NCI-H146 treated with DMSO at 0.1 percent for 48 hours (cell line): ENCODE measurements at regions not wholly inside any gene's neighbourhood (a gene's known extent, or its start where the extent isn't known, plus 50 kb on each side); places are given as distances from the start of the nearest gene placed in this dataset.

ENCODE experiments used
- DNase-seq: peaks from one replicate; lab custom pipeline; 2025; ENCODE audit not compliant: unreplicated experiment; lab: John Stamatoyannopoulos, UW

- no peak for DNase-seq
Observed at GRCh38 chr22:44616882-44617655, 84.9 kb upstream of the PRR5 start.

GRCh38 chr22:44616461-44616860 is 85.5 kb upstream of the PRR5 start:
- DNase-seq, result no peak

- no peak for DNase-seq
Observed at GRCh38 chr22:44615602-44616180, 86.3 kb upstream of the PRR5 start.

GRCh38 chr22:44615146-44615545 is 86.9 kb upstream of the PRR5 start:
- no peak for DNase-seq

- DNase-seq, result no peak
Observed at GRCh38 chr22:44613196-44613595, 88.8 kb upstream of the PRR5 start.

- no peak for DNase-seq
Observed at GRCh38 chr22:44611880-44612496, 90.0 kb upstream of the PRR5 start.

- DNase-seq, result no peak
Observed at GRCh38 chr22:44610071-44610470, 91.9 kb upstream of the PRR5 start.

- no peak for DNase-seq
Observed at GRCh38 chr22:44609400-44609988, 92.5 kb upstream of the PRR5 start.

GRCh38 chr22:44608597-44609399 is 93.2 kb upstream of the PRR5 start:
- no peak for DNase-seq

- no peak for DNase-seq
Observed at GRCh38 chr22:44606126-44606525, 95.9 kb upstream of the PRR5 start.

- DNase-seq, result no peak
Observed at GRCh38 chr22:44605486-44605885, 96.5 kb upstream of the PRR5 start.

GRCh38 chr22:44604991-44605390 is 97.0 kb upstream of the PRR5 start:
- no peak for DNase-seq

GRCh38 chr22:44604455-44604854 is 97.5 kb upstream of the PRR5 start:
- no peak for DNase-seq

- no peak for DNase-seq
Observed at GRCh38 chr22:44603767-44604166, 98.2 kb upstream of the PRR5 start.

GRCh38 chr22:44601725-44602124 is 100.3 kb upstream of the PRR5 start:
- DNase-seq, result no peak

- no peak for DNase-seq
Observed at GRCh38 chr22:44601189-44601588, 100.8 kb upstream of the PRR5 start.

GRCh38 chr22:44600207-44600785 is 101.7 kb upstream of the PRR5 start:
- no peak for DNase-seq

GRCh38 chr22:44599500-44600140 is 101.6 kb upstream of the RTL6 start:
- DNase-seq, result no peak

GRCh38 chr22:44599084-44599483 is 101.1 kb upstream of the RTL6 start:
- DNase-seq, result no peak

GRCh38 chr22:44597616-44598015 is 99.6 kb upstream of the RTL6 start:
- peak; percentile 86 for DNase-seq
